RWPE2 (cell line): ENCODE measurements at regions not wholly inside any gene's neighbourhood (a gene's known extent, or its start where the extent isn't known, plus 50 kb on each side); places are given as distances from the start of the nearest gene placed in this dataset.

Experiments used
- ATAC-seq: fragments of 200-7000 bp; cut with Tn5 transposase; 3 replicates; pipeline ENCODE4 v1.9.1; 2021; ENCODE audit warnings: low read depth
- DNase-seq: peaks from one replicate; pipeline ENCODE4 v3.0.0-alpha.2; 2020; ENCODE audit warnings: low spot score
- H3K27ac ChIP-seq: fragments of 450-650 bp; 2 replicates; pipeline ENCODE4 v1.5.1; 2017; ENCODE audit warnings: mild to moderate bottlenecking; ENCODE audit not compliant: poor library complexity, severe bottlenecking
- H3K27me3 ChIP-seq: fragments of 250-450 bp; sonication (Bioruptor Pico); 2 replicates; pipeline ENCODE4 v1.5.1; 2021; ENCODE audit warnings: mild to moderate bottlenecking, moderate library complexity; ENCODE audit not compliant: insufficient read depth, poor library complexity, severe bottlenecking
- H3K36me3 ChIP-seq: fragments of 250-450 bp; sonication (Bioruptor Pico); 2 replicates; pipeline ENCODE4 v1.5.1; 2020; ENCODE audit warnings: low read depth, mild to moderate bottlenecking, moderate library complexity
- H3K4me1 ChIP-seq: fragments of 250-450 bp; sonication (Bioruptor Pico); 2 replicates; pipeline ENCODE4 v1.5.1; 2021; ENCODE audit warnings: mild to moderate bottlenecking, moderate library complexity; ENCODE audit not compliant: insufficient read depth, poor library complexity, severe bottlenecking
- H3K4me3 ChIP-seq: fragments of 250-450 bp; sonication (Bioruptor Pico); 2 replicates; pipeline ENCODE4 v1.5.1; 2021; ENCODE audit warnings: mild to moderate bottlenecking, moderate library complexity; ENCODE audit not compliant: severe bottlenecking
- H3K9me3 ChIP-seq: fragments of 250-450 bp; sonication (Bioruptor Pico); 2 replicates; pipeline ENCODE4 v1.5.1; 2021; ENCODE audit warnings: mild to moderate bottlenecking, moderate library complexity; ENCODE audit not compliant: severe bottlenecking
- CTCF ChIP-seq: fragments of 450-650 bp; IDR thresholded peaks from one replicate; pipeline ENCODE4 v1.5.1; 2017; ENCODE audit warnings: mild to moderate bottlenecking, moderate library complexity; ENCODE audit not compliant: poor library complexity, severe bottlenecking

- ATAC-seq, result no peak
- no peak for TF ChIP-seq CTCF
These were observed 78.5 kb upstream of the DDIT4L start for GRCh38 chr4:100268789-100269188.

DNA sequence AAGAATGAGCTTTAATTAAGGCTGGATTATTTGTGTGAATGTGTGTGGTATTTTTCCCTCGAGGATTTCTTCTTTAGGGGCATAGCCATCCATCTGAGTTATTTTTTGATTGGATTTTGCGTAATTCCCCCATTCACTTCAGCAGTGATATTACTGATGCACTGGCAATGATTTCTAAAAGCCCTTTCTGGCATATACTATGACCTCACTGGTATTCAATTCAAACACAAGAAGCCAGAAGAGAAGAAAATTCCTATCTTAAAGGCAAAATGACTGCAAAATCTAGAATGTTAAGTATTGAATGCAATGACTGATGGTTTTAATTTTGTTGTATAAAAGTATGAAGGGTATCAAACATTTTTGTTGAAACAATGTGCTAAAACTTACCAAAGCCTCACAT is 71.1 kb upstream of the DDIT4L start:
- DNase-seq (no peak), ATAC-seq (no peak)
- Histone ChIP-seq H3K4me3 (no peak overlapping the region), H3K27ac (no peak overlapping the region), H3K27me3 (no peaks in the 10 kb centered on the region), H3K36me3 (no peaks in the 10 kb centered on the region), H3K9me3 (no peaks in the 10 kb centered on the region), H3K4me1 (no peaks in the 10 kb centered on the region)
- no peak for TF ChIP-seq CTCF

More at GRCh38 chr4:100268789-100269188, 78.5 kb upstream of the DDIT4L start:
- Histone ChIP-seq H3K9me3 (no peaks in the 10 kb centered on the region), H3K27me3 (no peaks in the 10 kb centered on the region), H3K36me3 (no peaks in the 10 kb centered on the region), H3K27ac (no peak overlapping the region), H3K4me3 (no peak overlapping the region), H3K4me1 (no peaks in the 10 kb centered on the region)
- DNase-seq, result no peak

DNA sequence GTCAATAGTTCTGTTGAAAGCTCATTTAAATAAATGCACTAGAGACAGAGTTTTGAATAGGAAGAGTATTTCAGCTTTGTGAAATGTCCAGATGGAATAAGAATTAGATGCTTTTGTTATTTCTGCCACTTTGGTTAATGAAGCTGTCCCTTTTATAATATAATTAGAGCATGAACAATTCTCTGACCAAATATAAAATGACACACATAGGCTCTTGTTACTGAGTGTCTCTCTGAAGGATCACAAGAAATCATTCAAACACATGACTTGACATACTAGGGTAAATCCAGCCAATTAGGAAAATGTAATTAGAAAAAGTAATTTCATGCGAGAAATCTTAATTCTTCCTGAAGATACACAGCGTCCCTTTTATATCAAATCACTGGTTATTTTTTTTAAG is 68.4 kb upstream of the DDIT4L start:
- no peaks in the 10 kb centered on the region for H3K4me1 ChIP-seq
- H3K27me3 ChIP-seq, result no peaks in the 10 kb centered on the region
- no peaks in the 10 kb centered on the region for H3K9me3 ChIP-seq
- DNase-seq (no peak), ATAC-seq (no peak)
- H3K4me3 ChIP-seq, result no peak overlapping the region
- TF ChIP-seq CTCF, result no peak
- H3K27ac ChIP-seq, result no peak overlapping the region
- H3K36me3 ChIP-seq, result no peaks in the 10 kb centered on the region

DNA sequence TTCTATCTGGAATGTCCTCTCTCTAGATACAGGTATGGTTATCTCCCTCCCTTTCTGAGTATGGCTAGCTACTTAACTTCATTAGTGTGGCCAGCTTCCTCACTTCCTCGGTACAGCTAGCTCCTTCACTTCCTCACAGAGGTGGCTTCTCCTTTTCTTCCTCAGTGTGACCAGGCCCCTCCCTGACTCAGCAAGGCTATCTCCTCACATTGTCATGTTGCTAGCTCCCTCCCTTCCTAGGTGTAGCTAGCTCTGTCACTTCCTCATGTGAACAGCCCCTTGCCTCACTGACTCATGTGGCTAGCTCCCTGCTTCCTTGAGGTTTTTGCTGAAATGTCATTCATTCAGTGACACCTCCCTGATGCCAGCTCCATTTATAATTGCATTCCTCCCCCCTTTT is 67.3 kb upstream of the DDIT4L start:
- TF ChIP-seq CTCF, result no peak
- ATAC-seq, result no peak
- Histone ChIP-seq H3K27me3 (no peaks in the 10 kb centered on the region), H3K9me3 (no peaks in the 10 kb centered on the region), H3K36me3 (no peaks in the 10 kb centered on the region), H3K4me1 (no peaks in the 10 kb centered on the region), H3K27ac (no peak overlapping the region), H3K4me3 (no peak overlapping the region)
- DNase-seq, result no peak

- no peak for DNase-seq
- no peak overlapping the region for H3K4me3 ChIP-seq
- H3K4me1 ChIP-seq, result no peaks in the 10 kb centered on the region
- TF ChIP-seq CTCF, result no peak
- no peaks in the 10 kb centered on the region for H3K9me3 ChIP-seq
- H3K27me3 ChIP-seq, result no peaks in the 10 kb centered on the region
- H3K36me3 ChIP-seq, result no peaks in the 10 kb centered on the region
- ATAC-seq, result no peak
- H3K27ac ChIP-seq, result no peak overlapping the region
These were observed 64.0 kb upstream of the DDIT4L start for GRCh38 chr4:100254237-100254636.
